Uterus (tissue), 3 donors: ENCODE measurements at regions not wholly inside any gene's neighbourhood (a gene's known extent, or its start where the extent isn't known, plus 50 kb on each side); places are given as distances from the start of the nearest gene placed in this dataset.

ENCODE experiments used
- DNase-seq, 2 donors: peaks; one replicate each; pipeline ENCODE4 v3.0.0-alpha.2; 2019 to 2020
- H3K27ac ChIP-seq, 2 donors: fragments of 200-600 bp; sonication (generic); 1 replicate in 1 of 2; 2 replicates in 1 of 2; pipeline ENCODE4 v1.5.1; 2016 to 2018
- H3K27me3 ChIP-seq, 2 donors: fragments of 200-600 bp; sonication (generic); one replicate each; pipeline ENCODE4 v1.5.1; 2018 to 2019; ENCODE audit warnings: control low read depth in 1 of 2
- H3K36me3 ChIP-seq, 2 donors: fragments of 200-600 bp; sonication (generic); one replicate each; pipeline ENCODE4 v1.5.1; 2019; ENCODE audit warnings: control low read depth in 1 of 2
- H3K4me1 ChIP-seq, 2 donors: fragments of 200-600 bp; sonication (generic); one replicate each; pipeline ENCODE4 v1.5.1; 2018 to 2019; ENCODE audit warnings: control low read depth in 1 of 2
- H3K4me3 ChIP-seq, 2 donors: fragments of 200-600 bp; sonication (generic); 1 replicate in 1 of 2; 2 replicates in 1 of 2; pipeline ENCODE4 v1.5.1; 2018 to 2019; ENCODE audit warnings: mild to moderate bottlenecking in 1 of 2
- H3K9me3 ChIP-seq, 2 donors: fragments of 200-600 bp; sonication (generic); one replicate each; pipeline ENCODE4 v1.5.1; 2019; ENCODE audit warnings: control low read depth in 1 of 2
- POLR2A ChIP-seq, 2 donors: fragments of 450-650 bp; IDR thresholded peaks; one replicate each; pipeline ENCODE4 v1.6.1; 2016; ENCODE audit warnings: antibody characterized with exemption in 2 of 2, mild to moderate bottlenecking in 1 of 2, moderate library complexity in 1 of 2
- intact Hi-C: fragments of 100-400 bp; cut with DNase I; formaldehyde crosslinking; loops from one replicate; pipeline ENCODE4 v1.15.1; 2023; ENCODE audit warnings: low total_unique reads
- TF ChIP-seq, protein P1 (sequence below), 4 experiments: fragments of 200-600 bp in 2 of 4; fragments of 450-650 bp in 2 of 4; sonication (generic) in 2 of 4; IDR thresholded peaks; one replicate each; pipeline ENCODE4 v1.5.1; 2016 to 2019; ENCODE audit warnings: antibody characterized with exemption in 4 of 4, mild to moderate bottlenecking in 2 of 4, moderate library complexity in 1 of 4
- donor health status: DM: yes; HTN: yes; CAD: no.

DNA sequence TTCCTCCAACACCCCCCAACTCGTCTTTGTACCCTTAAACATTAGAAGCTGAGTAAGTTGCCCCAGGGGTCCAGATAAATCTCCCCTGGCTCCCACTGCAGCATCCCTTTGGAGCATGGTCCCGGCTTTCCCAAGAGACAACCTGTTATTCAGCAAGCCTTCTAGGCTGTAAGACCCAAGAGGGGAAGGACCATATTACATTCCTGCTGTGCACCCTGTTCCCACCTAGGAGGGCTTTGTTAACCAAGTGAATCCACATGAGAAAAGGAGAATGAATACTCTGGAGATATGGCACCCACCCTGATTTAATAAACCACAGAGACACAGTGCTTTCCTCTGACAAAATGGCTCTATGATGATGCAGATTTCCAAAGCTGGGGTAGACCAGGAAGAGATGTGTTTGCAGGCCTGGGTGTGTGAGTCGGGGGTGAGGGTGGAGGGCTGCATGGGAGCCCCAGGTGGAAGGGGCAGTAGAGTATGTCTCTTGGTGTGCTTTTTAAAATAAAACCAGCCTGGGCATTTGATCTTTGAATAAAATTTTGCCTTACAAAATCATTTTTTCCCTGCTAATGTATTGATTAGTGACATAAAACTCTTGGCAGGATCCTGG is 325.2 kb downstream of the DRD1 start:
- no peak for DNase-seq
- H3K27ac ChIP-seq, result no peak overlapping the region
- TF ChIP-seq POLR2A (IDR thresholded peaks at IDR 0.05), result no peak
- TF ChIP-seq, protein P1, sequence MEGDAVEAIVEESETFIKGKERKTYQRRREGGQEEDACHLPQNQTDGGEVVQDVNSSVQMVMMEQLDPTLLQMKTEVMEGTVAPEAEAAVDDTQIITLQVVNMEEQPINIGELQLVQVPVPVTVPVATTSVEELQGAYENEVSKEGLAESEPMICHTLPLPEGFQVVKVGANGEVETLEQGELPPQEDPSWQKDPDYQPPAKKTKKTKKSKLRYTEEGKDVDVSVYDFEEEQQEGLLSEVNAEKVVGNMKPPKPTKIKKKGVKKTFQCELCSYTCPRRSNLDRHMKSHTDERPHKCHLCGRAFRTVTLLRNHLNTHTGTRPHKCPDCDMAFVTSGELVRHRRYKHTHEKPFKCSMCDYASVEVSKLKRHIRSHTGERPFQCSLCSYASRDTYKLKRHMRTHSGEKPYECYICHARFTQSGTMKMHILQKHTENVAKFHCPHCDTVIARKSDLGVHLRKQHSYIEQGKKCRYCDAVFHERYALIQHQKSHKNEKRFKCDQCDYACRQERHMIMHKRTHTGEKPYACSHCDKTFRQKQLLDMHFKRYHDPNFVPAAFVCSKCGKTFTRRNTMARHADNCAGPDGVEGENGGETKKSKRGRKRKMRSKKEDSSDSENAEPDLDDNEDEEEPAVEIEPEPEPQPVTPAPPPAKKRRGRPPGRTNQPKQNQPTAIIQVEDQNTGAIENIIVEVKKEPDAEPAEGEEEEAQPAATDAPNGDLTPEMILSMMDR (IDR thresholded peaks at IDR 0.05), result no peak
- no peaks in the 10 kb centered on the region for H3K27me3 ChIP-seq
- no peak overlapping the region for H3K4me3 ChIP-seq
- H3K4me1 ChIP-seq, result no peaks in the 10 kb centered on the region
- intact Hi-C loops, result no loop called here
- no peaks in the 10 kb centered on the region for H3K36me3 ChIP-seq
- H3K9me3 ChIP-seq, result no peaks in the 10 kb centered on the region

- no peak for DNase-seq
- H3K4me1 ChIP-seq, result no peaks in the 10 kb centered on the region
Measured at GRCh38 chr5:175116466-175117048, 327.4 kb downstream of the DRD1 start.

DNA sequence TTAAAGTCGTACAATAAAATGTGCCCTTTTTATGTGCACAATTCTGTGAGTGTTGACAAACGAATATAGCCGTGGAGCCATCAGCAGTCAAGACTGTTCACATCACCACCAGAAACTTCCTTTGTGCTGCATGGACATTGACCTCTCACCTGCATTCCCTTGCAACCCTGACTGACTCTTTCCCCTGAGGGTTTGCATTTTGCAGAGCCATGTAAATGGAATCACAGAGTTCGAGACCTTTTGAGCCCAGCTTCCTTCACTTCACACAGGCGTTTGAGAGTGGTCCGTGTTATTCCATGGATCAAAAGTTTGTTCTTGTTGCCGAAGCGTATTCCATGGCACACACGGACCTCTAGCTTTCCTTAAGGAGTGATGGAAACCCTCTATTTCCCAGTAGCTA is 328.2 kb downstream of the DRD1 start:
- DNase-seq, result no peak
- no peaks in the 10 kb centered on the region for H3K36me3 ChIP-seq
- TF ChIP-seq POLR2A (IDR thresholded peaks at IDR 0.05), result no peak
- TF ChIP-seq, protein P1 (IDR thresholded peaks at IDR 0.05), result no peak
- H3K4me3 ChIP-seq, result no peak overlapping the region
- no peaks in the 10 kb centered on the region for H3K4me1 ChIP-seq
- no peak overlapping the region for H3K27ac ChIP-seq
- no peaks in the 10 kb centered on the region for H3K27me3 ChIP-seq
- intact Hi-C loops, result no loop called here
- no peaks in the 10 kb centered on the region for H3K9me3 ChIP-seq

More at GRCh38 chr5:175116466-175117048, 327.4 kb downstream of the DRD1 start:
- TF ChIP-seq, protein P1 (IDR thresholded peaks at IDR 0.05), result no peak
- no peak for TF ChIP-seq POLR2A (IDR thresholded peaks at IDR 0.05)
- Histone ChIP-seq H3K4me3 (no peak overlapping the region), H3K9me3 (no peaks in the 10 kb centered on the region), H3K27ac (no peak overlapping the region), H3K27me3 (no peaks in the 10 kb centered on the region), H3K36me3 (no peaks in the 10 kb centered on the region)
- intact Hi-C loops, result no loop called here

GRCh38 chr5:175113947-175114346 is 330.0 kb downstream of the DRD1 start:
- Histone ChIP-seq H3K27ac (no peak overlapping the region), H3K9me3 (no peaks in the 10 kb centered on the region), H3K4me1 (no peaks in the 10 kb centered on the region), H3K4me3 (no peak overlapping the region), H3K36me3 (no peaks in the 10 kb centered on the region), H3K27me3 (no peaks in the 10 kb centered on the region)
- TF ChIP-seq, protein P1 (IDR thresholded peaks at IDR 0.05), result no peak
- no peak for TF ChIP-seq POLR2A (IDR thresholded peaks at IDR 0.05)
- no peak for DNase-seq
- intact Hi-C loops, result no loop called here

DNA sequence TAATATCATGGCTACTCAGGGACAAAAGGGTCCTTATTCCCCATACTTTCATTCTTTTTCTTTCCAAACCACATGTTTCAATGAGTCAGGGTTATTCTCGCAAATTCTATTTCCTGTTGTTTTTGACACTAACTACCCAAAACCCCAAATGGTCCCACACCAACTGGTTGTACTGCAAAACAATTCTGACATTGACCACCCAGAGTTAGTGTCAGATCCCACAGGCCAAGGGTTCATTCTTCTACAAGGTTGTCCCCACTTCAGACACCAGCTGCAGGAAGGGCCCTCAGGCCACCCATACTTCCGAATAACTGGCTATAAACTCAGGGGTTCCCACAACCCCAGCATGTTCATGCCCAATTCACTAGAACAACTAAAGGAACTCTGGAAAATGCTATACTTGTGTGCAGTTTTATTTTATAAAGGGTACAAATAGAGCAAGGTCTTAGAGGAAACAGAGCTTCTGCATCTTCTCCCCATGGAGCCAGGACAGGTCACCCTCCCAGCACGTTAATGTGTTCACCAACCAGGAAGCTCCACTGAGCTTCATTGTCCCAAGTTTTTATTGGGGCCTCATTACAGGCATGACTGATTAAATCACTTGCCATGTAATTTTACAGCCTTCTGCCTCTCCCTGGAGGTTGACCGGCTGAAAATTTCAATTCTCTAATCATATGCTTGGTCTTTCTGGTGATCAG is 334.8 kb downstream of the DRD1 start:
- no peak for TF ChIP-seq POLR2A (IDR thresholded peaks at IDR 0.05)
- TF ChIP-seq, protein P1 (IDR thresholded peaks at IDR 0.05), result no peak
- H3K36me3 ChIP-seq, result no peaks in the 10 kb centered on the region
- no peaks in the 10 kb centered on the region for H3K27me3 ChIP-seq
- DNase-seq, result no peak
- intact Hi-C loops, result no loop called here
- H3K4me3 ChIP-seq, result no peak overlapping the region
- no peak overlapping the region for H3K27ac ChIP-seq
- H3K9me3 ChIP-seq, result no peaks in the 10 kb centered on the region
- no peaks in the 10 kb centered on the region for H3K4me1 ChIP-seq
